Stimulated activated CD8-positive, alpha-beta memory T cell treated with anti-CD3 and anti-CD28 coated beads, Interleukin-7, amount 100 ng/mL, for 48 hours (primary cell): ENCODE measurements at regions not wholly inside any gene's neighbourhood (a gene's known extent, or its start where the extent isn't known, plus 50 kb on each side); places are given as distances from the start of the nearest gene placed in this dataset.

Experiments used
- DNase-seq, 2 donors: peaks; one replicate each; pipeline ENCODE4 v3.0.0-alpha.2; 2020; ENCODE audit warnings: low read depth in 1 of 2; ENCODE audit errors: extremely low read depth in 1 of 2

DNA sequence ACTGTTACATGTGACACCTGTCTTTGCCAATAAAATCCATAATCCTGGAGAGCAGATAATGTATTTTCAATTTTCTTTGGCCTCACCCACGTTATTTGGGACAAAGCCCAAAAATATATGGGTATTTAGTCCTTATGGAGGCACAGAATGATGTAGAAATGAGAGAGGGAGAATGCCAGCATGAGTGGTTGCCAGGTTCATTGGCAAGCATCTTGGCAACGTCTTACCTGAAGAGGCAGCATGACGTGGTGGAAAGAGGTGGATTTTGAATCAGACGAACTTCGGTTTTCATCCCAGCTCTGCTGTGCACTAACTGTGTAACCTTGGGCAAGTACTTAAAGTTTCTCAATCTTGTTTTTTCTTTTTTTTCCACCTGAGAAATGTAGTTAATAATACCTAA, 969.6 kb upstream of the PIK3C3 start:
- no peak for DNase-seq

DNA sequence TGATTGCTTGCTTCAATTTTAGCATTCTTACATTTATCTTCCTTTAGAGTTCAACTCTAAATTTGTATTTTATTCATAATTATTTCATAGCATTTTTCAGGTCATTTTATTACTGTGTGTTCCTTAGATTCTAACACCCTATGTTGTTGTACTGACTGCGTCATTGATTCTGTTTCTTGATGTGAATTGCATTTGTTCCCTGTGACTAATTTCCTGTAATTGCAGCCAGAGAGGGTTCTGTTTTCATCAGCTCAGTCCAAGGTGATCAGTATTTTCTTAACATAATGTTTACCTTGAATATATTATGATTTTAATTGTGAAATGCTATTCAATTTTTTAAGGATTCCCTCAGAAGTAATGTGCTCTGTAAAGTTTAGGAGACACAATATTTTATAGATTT, 970.2 kb upstream of the PIK3C3 start:
- DNase-seq, result no peak

DNA sequence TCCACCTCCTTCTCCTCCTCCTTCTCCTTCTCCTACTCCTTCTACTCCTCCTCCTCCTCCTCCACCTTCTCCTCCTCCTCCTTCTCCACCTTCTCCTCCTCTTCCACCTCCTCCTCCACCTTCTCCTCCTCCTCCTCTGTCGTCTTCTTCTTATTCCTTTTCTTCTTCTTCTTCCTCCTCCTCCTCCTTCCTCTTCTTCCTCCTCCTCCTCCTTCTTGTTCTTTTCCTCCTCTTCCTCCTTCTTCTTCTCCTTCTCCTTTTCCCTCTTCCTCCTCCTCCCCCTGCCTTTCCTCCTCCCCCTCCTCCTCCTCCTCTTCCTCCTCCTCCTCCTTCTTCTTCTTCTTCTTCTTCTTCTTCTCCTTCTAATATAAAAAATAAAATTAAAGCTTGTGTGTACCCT, 971.2 kb upstream of the PIK3C3 start:
- no peak for DNase-seq

DNA sequence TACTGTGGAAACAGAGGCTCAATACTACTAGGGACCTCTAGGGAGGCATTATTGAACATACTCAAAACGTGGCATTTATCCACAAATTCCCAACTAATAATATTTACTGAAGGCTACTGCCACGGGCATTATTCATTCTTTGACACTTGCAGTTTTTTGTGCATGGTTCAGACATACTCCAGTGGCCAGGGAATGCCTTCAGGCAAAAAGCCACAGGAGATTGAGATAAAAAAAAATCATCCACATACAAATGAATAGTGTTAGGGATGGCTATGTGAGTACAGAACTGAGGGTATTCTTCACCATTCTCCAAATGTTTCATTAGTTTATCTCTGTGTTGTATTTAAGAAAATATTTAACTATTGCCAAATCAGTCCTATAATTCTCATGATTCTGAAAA, 974.9 kb upstream of the PIK3C3 start:
- DNase-seq, result no peak

DNA sequence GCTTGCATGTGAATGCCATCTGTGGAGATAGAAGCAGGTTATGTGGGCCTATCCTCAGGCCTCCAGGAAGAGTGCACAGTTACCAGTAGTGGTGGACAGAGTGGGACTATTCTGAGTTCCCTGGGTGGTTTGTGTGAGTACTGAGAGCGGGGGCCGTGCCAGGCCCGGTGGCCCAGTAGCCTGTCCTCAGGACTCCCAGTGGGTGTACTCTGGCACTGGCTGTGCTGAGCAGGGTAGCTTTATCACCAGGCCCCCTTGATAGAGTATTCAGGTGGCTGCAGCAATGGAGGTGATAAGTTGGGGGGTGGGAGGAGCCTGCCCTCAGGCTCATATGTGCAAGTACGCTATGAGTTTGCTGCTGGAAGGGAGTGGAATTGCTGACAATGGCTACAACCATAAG, 979.0 kb upstream of the PIK3C3 start:
- DNase-seq, result no peak

DNA sequence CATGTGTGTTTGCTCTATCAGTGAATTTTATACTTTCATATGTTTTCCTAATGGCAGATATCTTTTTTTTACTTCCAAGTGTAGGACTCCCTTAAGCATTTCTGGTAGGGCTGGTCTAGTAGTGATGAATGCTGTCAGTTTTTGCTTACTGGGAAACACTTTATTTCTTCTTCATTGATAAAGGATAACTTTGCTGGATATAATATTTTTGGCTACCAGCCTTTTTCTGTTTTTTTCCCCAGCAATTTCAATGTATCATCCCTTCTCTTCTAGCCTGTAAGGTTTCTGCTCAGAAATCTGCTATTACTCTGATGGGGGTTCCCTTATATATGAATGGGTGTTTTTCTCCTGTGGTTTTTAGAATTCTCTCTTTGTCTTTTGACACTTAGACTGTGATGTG, 980.6 kb upstream of the PIK3C3 start:
- no peak for DNase-seq

DNA sequence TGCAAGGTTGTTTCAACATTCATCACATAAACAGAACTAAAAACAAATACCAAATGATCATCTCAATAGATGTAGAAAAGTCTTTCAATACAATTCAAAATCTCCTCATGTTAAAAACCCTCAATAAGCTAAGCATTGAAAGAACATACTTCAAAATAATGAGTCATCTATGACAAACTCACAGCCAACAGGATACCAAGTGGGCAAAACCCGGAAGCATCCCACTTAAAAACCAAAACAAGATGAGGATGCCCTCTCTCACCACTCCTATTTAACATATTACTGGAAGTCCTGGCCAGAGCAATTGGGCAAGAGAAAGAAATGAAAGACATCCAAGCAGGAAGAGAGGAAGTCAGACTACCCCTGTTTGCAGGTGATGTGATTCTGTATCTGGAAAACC, 992.2 kb upstream of the PIK3C3 start:
- DNase-seq, result no peak

DNA sequence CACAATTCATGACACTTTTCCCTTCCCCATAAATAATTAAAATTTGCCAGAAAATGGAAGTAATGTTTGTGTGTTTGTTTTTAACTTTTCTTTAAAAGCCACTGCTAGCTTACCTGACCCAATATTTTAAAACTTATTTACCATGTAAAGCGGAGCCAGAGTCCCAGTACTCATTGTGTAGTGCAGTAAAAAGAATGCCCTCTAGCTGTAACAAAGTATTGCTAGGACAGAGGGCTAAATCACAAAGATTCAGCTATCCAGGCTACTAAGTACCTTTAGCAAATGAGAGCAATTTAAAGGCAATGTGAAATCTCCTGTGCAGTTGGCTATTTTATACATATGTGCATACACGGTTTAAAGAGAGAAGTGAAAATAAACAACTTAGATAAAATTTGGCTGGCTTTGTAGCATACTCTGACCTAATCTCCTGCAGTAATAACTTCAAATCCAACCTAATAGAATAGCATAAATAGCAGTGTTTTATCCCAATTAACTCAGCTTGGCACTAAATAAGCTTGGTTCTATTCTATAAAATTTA, 997.4 kb upstream of the PIK3C3 start:
- DNase-seq, result no peak

DNA sequence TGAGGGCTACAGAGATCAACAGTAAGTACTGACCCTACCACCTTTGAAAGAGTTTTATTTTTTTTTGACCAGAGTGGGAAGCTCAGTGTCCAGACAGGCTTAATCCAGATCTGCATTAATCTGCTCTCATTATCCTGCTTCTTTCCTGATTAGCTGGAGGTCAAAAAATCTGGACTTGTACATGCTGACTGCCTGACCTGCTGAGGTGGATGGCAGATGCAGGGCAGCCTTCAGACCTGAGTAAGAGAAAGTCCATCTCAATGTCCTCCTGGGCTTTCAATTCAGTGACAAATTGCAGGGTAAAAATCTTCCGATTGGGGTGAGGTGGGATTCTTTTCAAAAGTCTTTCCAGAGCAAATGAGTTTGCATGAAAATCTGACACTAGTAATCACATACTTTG, 998.8 kb upstream of the PIK3C3 start:
- DNase-seq, result no peak

DNA sequence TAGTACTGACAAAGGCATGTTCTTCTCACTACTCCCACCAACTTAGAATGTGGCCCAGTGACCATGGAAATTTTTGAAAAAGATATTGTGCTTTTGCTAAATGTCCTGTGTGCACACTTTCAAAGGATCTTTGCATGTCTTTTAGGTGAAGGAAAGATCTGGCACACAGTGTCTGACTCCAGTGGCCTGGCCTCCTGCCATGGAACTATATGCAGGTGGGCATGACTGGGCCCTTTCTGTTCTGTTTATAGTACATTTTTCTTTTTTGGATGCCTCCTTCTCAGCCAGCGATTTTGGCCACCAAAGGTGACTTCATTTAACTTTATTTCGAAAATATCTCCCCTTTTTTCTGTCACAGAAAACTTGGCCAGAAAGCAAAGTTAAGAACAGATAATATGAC, 999.7 kb upstream of the PIK3C3 start:
- no peak for DNase-seq

DNA sequence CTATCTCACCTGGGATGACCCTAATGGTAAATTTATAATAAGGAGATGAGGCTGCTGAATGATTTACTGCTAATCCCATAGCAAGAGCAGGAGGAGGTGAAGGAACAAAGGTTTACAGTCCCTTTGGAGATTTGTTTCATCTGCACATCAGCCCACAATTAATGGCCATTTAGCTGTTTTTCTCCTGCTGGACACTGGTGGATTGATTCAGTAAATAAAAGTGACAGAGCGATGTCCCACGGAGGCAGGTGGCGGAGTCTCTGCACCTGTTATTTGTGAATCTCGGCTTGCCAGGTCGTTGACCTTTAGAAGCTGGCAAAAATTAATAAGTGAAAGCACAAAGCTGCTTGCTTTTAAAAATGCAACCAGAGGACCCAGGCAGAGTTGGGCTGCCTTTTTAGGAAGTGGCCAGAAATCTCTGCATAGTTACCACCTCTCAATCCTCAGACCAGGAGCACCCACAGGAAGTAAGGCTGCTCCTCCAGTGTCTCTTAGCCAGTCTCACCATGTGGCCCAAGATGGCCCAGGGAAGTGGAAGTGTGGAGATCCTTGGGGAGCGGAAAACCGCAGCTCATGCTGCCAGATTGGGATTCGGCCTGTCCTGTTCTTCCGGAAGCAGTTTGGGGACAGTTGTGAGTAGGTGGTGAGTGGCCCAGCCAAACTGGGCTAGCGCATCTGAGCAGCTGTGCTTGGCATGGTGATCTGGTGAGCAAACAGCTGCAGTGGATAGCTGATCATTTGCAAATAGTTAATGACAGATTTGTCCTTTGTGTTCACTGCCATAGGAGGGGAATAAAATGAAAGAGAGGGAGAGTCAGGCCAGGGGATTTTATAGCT, 1005.7 kb upstream of the PIK3C3 start:
- no peak for DNase-seq

DNA sequence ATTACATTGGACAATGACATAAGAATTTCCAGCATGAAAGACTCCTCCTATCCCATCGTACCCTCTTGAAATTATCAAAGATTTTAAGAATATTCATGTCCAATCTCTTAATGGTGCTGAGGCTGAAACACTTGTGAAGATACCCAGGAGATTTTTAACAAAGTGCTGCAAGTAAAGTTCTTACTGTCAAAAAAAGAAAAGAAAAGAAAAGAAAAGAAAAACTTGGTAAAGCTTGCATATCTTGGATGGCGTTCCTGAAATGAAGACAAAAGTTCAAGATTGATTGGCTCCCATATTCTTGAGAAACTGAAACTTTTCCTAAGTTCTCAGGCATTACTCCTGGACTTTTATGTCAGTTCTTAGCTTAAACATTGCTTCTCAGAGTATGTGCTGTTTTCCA, 1010.5 kb upstream of the PIK3C3 start:
- DNase-seq, result no peak

DNA sequence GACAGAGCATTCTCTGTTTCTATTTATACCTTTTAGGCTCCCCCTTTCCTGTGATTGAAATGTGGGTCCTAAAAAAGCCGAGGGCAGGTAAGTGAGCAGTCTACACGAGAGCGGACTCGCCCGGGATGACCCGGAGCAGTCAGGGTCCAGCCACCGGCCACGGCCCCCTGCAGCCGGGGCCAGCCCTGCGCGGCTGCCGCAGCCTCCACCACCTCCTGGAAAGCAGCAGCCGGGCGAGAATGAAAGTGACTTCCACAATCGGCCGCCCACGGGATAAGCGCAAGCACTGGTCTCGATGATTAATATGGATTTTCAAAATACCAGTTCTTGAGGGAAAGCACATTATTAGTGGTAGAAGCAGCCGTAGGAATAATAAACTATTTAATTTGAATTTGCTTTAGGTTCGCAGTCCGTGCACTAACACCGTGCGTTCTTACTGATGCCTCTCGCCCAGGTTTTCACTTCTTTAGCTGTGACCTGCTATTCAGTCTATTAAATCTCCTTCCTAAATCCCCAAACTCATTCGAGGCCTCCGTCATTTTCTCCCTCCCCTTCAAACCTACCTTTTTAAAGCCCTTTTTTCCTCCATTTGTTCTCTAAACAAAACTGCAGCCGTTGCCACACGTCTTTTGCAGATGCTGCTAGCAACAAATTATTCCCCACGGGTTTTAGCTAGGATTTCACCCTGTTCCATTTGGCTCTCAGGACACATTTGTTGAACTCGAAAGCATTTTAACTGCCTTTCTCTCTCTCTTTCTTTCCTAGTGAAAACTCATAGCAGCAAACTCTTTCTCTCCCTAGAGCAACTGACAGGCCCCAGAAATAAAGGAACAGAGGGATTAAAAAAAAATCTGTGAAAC, 1015.1 kb upstream of the PIK3C3 start:
- no peak for DNase-seq

DNA sequence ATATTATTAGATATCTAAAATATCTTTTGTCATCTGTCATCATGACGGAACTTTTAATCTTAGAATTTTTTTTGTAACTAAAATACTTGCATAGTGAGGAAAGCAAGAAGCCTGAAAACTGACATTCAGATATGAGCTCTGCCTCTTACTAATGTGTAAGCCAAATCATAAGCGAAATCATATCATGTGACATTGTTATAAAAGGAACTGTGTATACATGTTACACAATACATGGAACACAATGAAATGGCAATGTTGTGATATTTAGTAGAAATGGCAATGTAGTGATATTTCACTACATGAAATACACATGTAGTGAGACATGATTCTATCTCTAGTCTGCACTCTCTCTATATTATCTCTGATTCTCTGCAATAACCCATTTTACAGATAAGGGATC, 1016.4 kb upstream of the PIK3C3 start:
- no peak for DNase-seq

DNA sequence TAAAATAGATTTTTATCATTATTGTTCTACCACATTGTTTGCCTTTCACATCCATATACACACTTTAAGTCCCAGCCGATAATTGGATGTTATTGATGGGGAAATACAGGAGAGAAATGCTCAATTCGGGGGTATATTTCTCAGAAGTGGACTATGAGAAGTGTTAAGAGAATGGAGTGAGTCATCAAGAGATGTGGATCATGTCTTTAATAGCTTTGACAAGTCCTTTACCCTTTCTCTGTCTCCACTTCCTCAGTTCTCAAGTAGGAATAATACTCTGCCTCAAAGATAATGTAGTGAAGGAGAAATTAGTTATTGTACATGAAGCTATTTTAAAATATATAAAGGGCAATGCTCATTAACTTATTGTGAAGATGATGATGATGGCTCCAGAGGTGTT, 1017.6 kb upstream of the PIK3C3 start:
- DNase-seq, result no peak

DNA sequence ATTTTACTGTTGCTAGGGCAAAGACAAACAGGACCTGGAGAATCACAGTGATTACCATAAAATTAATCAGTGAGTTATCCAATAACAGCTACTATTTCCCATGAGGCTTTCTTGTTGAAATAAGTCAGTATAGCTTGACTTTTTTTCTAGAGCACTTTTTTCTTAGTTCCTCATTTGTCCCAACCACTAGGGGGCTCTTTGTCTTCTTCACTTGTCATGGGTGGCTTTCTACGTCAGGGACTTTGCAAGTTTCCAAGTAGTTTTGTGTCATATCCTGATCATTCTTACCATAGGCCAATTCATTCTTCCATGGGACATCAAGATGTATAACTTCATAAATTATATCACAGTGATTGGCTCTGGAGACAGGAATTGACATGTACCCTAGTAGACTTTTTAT, 1019.6 kb upstream of the PIK3C3 start:
- DNase-seq, result no peak

DNA sequence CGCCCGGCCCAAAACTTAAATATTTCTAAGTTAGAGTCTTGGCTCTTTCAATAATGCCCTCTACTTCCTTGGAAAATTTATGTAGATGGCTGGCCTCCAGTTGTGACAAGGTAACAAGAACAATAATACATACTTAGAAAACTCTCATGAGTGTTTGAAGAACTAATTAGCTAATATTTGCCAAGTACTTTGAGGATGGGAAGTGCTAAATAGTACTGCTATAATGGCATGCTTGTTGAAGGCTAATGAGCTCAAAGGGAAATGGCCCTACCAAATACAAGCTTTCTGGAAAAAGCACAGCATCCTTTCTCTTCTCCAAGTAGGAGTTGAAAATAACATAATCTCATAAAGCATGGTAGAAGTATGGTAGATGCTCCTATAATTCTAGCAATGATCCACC, 1022.2 kb upstream of the PIK3C3 start:
- DNase-seq, result no peak

DNA sequence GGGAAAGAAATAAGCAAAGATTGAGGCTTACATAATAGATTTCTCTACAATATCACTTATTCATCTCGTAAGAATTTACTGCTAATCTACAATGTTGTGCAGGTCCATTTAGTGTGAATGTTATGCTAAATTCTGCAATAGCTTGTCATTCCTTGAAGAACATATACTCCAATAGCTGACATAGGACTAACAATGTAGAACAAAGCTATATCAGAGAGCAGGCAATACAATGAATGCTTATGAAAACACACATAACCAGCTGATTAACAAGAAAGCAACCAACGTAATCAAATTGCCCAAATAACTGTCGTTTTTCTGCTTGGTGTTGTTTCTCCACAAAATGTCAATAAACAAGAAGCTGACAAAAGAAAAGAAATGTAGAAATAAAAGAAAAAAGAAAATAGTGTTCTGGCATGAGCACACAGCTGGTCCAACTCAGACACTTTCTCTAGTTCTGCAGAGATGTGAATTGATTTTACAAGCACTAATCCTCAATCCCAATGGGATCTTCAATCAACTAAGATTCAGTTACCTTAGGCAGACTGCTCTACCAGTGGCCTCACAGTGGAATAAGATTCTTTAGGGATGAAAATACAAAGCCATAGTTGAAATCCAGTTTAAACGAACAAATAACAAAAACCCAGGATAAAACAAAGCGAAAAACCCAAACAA, 1024.7 kb upstream of the PIK3C3 start:
- no peak for DNase-seq

DNA sequence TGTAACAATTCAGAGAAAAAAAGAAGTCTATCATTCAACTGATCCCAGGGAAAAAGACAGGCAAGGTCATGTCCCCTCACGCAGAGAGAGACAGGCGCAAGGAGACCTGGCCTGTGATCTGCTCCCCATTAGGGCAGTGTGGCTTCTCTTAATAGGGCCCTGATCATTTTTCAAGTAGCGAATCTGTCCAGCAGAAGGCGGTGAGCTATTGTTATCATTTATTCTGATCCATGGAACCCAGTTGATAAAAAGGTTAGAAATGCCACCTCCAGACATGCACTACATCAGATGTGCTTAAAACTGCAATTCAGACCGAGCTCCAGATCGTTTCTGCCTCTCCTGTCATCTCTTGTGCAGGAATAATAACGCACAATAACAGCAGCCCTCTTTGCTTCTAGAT, 1025.6 kb upstream of the PIK3C3 start:
- DNase-seq, result no peak

DNA sequence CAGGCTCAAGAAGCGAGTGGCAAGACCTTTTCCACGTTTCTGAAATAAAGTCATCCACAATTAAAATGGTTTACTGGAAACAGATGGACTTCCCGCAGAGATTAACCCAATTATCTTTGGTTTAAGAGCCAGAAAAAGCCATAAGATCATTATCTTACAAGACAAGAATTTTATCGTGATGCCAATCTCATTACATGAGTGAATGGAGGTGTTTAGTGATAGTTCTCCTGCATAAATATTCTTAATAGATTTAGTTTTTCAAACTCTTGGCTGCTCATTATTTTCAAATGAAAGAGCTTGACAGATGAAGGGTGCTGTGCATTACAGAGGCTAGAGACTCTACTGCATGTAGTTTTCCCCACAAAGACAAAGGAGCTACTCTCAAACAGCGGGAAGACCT, 1028.4 kb upstream of the PIK3C3 start:
- DNase-seq, result no peak

DNA sequence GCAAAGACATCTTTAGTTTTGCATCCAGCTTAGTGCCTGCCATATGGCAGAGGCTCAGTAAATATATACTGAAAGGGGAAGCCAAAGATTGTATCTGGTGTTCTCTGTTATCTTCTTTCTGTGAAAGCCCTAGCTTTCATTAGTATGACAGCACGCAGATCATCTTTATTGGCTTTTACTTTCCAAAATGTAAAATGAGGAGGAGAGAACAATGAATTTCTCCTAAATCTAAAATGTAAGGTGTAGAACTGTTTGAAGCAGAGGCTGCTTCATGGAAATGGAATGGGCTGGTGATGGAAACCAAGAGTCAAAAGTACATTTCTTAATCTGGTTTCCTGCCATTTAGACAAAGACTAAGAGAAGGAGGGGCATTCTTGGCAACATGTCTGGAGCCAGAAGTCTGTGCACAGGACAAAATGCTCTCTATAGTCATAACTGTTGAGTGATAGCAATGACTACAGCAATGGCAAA, 1029.9 kb upstream of the PIK3C3 start:
- no peak for DNase-seq
